ENCODE measurements at regions not wholly inside any gene's neighbourhood (a gene's known extent, or its start where the extent isn't known, plus 50 kb on each side); places are given as distances from the start of the nearest gene placed in this dataset.

DNA sequence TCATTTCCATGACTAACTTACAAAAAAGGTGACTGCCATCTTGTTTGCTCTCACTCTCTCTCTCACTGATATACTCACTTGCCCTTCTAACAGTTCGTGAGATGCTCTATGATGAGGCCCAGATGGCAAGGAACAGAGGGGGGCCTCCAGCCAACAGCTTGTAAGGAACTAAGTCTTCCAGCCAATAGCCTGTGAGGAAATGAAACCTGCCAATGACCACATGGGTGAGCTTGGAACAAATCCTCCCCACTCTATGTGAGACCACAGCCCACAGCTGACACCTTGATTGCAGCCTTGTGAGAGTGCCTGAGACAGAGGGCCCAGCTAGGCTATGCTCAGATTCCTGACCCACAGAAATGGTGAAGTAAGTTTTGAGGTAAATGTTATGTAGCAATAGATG is 153.7 kb downstream of the HHIPL2 start:
- no peaks in the 10 kb centered on the region for H3K79me2 ChIP-seq (ENCODE audit: insufficient read depth, low read length)
- H3K36me3 ChIP-seq (ENCODE audit: insufficient read depth, low read length): no peaks in the 10 kb centered on the region
- no peak overlapping the region for H2AFZ ChIP-seq (ENCODE audit: low read length)
- no peaks in the 10 kb centered on the region for H3K9me2 ChIP-seq (replicated peaks; ENCODE audit: low read depth, low read length)
- no peaks in the 10 kb centered on the region for H4K20me1 ChIP-seq (ENCODE audit: insufficient read depth, low read length, poor library complexity, severe bottlenecking)
- H3K4me3 ChIP-seq (ENCODE audit: low read length, poor library complexity, severe bottlenecking): no peak overlapping the region
- H3K27me3 ChIP-seq (ENCODE audit: insufficient read depth, low read length, poor library complexity, severe bottlenecking): no peaks in the 10 kb centered on the region
- no peaks in the 10 kb centered on the region for H3F3A ChIP-seq (ENCODE audit: low read depth)
- H3K4me2 ChIP-seq (ENCODE audit: low read depth, low read length, poor library complexity, severe bottlenecking): no peak overlapping the region
- no peak overlapping the region for H3K9ac ChIP-seq (ENCODE audit: low read depth, low read length, poor library complexity, severe bottlenecking)
- no peaks in the 10 kb centered on the region for H3K4me1 ChIP-seq (ENCODE audit: insufficient read depth, low read length, poor library complexity, severe bottlenecking)
- H3K9me3 ChIP-seq (ENCODE audit: insufficient read depth, low read depth, low read length): no peaks in the 10 kb centered on the region
- TF ChIP-seq, protein P1, sequence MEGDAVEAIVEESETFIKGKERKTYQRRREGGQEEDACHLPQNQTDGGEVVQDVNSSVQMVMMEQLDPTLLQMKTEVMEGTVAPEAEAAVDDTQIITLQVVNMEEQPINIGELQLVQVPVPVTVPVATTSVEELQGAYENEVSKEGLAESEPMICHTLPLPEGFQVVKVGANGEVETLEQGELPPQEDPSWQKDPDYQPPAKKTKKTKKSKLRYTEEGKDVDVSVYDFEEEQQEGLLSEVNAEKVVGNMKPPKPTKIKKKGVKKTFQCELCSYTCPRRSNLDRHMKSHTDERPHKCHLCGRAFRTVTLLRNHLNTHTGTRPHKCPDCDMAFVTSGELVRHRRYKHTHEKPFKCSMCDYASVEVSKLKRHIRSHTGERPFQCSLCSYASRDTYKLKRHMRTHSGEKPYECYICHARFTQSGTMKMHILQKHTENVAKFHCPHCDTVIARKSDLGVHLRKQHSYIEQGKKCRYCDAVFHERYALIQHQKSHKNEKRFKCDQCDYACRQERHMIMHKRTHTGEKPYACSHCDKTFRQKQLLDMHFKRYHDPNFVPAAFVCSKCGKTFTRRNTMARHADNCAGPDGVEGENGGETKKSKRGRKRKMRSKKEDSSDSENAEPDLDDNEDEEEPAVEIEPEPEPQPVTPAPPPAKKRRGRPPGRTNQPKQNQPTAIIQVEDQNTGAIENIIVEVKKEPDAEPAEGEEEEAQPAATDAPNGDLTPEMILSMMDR (conservative IDR thresholded peaks at IDR 0.05; ENCODE audit: low read length): no peak
- TF ChIP-seq EZH2phosphoT487 (IDR thresholded peaks at IDR 0.05; ENCODE audit: borderline replicate concordance): no peak

DNA sequence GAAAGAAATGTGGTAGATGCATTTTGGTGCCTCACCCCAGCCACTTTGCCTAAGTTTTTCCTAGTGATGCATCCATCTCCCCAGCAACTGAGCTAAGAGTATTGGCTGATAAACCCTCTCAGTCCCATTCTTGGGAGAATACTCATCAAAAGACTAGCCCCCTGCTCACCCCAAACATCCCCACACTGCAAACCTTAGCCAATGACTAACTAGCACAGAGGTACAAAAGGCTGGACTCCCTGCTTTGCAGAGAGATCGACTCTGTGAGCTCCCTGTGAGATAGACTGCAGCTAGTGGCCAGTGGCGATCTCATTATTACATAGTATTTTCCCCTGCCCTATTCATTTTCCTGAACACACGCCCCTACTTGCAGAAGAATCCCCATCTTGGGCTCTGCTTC is 155.3 kb downstream of the HHIPL2 start:
- no peaks in the 10 kb centered on the region for H3K27me3 ChIP-seq (ENCODE audit: insufficient read depth, low read length, poor library complexity, severe bottlenecking)
- no peak overlapping the region for H3K9ac ChIP-seq (ENCODE audit: low read depth, low read length, poor library complexity, severe bottlenecking)
- no peak for TF ChIP-seq EZH2phosphoT487 (IDR thresholded peaks at IDR 0.05; ENCODE audit: borderline replicate concordance)
- TF ChIP-seq, protein P1 (conservative IDR thresholded peaks at IDR 0.05; ENCODE audit: low read length): no peak
- no peak overlapping the region for H3K4me2 ChIP-seq (ENCODE audit: low read depth, low read length, poor library complexity, severe bottlenecking)
- no peaks in the 10 kb centered on the region for H3K79me2 ChIP-seq (ENCODE audit: insufficient read depth, low read length)
- no peaks in the 10 kb centered on the region for H3K36me3 ChIP-seq (ENCODE audit: insufficient read depth, low read length)
- H3F3A ChIP-seq (ENCODE audit: low read depth): no peaks in the 10 kb centered on the region
- no peak overlapping the region for H2AFZ ChIP-seq (ENCODE audit: low read length)
- H3K9me2 ChIP-seq (replicated peaks; ENCODE audit: low read depth, low read length): no peaks in the 10 kb centered on the region
- H3K4me1 ChIP-seq (ENCODE audit: insufficient read depth, low read length, poor library complexity, severe bottlenecking): no peaks in the 10 kb centered on the region
- no peak overlapping the region for H3K4me3 ChIP-seq (ENCODE audit: low read length, poor library complexity, severe bottlenecking)
- no peaks in the 10 kb centered on the region for H3K9me3 ChIP-seq (ENCODE audit: insufficient read depth, low read depth, low read length)
- H4K20me1 ChIP-seq (ENCODE audit: insufficient read depth, low read length, poor library complexity, severe bottlenecking): no peaks in the 10 kb centered on the region

DNA sequence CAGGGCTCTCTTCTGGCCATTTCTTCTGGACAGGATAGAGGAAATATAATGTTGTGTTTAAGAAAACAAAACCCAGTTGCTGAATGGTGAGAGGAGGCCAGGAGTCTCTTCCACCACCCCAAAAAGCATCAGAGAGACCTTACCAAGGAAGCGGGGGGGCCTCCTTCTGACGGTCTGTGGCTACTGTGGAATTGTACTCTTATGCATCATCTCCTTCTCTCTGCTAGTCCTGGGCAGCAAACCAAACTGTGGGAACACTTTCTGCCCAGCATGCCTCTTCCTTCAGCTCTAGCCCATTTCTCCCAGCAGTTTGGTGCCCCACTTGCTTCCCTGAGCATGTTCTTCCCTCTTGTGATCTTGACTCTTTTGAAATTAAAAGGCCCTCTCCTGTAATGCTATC is 157.7 kb downstream of the HHIPL2 start:
- Histone ChIP-seq H3K4me2 (ENCODE audit: low read depth, low read length, poor library complexity, severe bottlenecking) (no peak overlapping the region), H3K4me3 (ENCODE audit: low read length, poor library complexity, severe bottlenecking) (no peak overlapping the region), H4K20me1 (ENCODE audit: insufficient read depth, low read length, poor library complexity, severe bottlenecking) (no peaks in the 10 kb centered on the region), H3K9me3 (ENCODE audit: insufficient read depth, low read depth, low read length) (no peaks in the 10 kb centered on the region), H3K9me2 (replicated peaks; ENCODE audit: low read depth, low read length) (no peaks in the 10 kb centered on the region), H3K9ac (ENCODE audit: low read depth, low read length, poor library complexity, severe bottlenecking) (no peak overlapping the region), H3K79me2 (ENCODE audit: insufficient read depth, low read length) (no peaks in the 10 kb centered on the region), H3K4me1 (ENCODE audit: insufficient read depth, low read length, poor library complexity, severe bottlenecking) (no peaks in the 10 kb centered on the region), H2AFZ (ENCODE audit: low read length) (no peak overlapping the region), H3K27me3 (ENCODE audit: insufficient read depth, low read length, poor library complexity, severe bottlenecking) (no peaks in the 10 kb centered on the region), H3K36me3 (ENCODE audit: insufficient read depth, low read length) (no peaks in the 10 kb centered on the region), H3F3A (ENCODE audit: low read depth) (no peaks in the 10 kb centered on the region)
- no peak for TF ChIP-seq EZH2phosphoT487 (IDR thresholded peaks at IDR 0.05; ENCODE audit: borderline replicate concordance)
- TF ChIP-seq, protein P1 (conservative IDR thresholded peaks at IDR 0.05; ENCODE audit: low read length): no peak
